Activated B cell treated with CpG ODN at 0.5 μM for 24 hours (primary cell): ENCODE measurements at regions not wholly inside any gene's neighbourhood (a gene's known extent, or its start where the extent isn't known, plus 50 kb on each side); places are given as distances from the start of the nearest gene placed in this dataset.
"Not testable (repeated sequence)": the region's sequence is repeated elsewhere in the genome, so short reads cannot be mapped to it uniquely, and the experiment has no call there.

Source experiments
- ATAC-seq: fragments of 200-7000 bp; cut with Tn5 transposase; one replicate; pipeline ENCODE4 v1.10.0; 2021; ENCODE audit warnings: low read depth, mild to moderate bottlenecking, moderate library complexity
- CTCF ChIA-PET: fragments of 350-600 bp; sonication (Branson Sonifier 250); formaldehyde crosslinking; loops from one replicate; lab custom pipeline; 2021; ENCODE audit warnings: antibody characterized with exemption; lab: Charles Lee
- POLR2A ChIA-PET: fragments of 350-600 bp; sonication (Branson Sonifier 250); formaldehyde crosslinking; loops from one replicate; lab custom pipeline; 2021; ENCODE audit warnings: antibody characterized with exemption; lab: Charles Lee
- DNase-seq: peaks from one replicate; pipeline ENCODE4 v3.0.0; 2022
- H3K27ac Mint-ChIP-seq: one replicate; pipeline ENCODE4 v1.8.0; 2020; ENCODE audit warnings: mixed read lengths
- H3K27me3 Mint-ChIP-seq: one replicate; pipeline ENCODE4 v1.8.0; 2021; ENCODE audit warnings: mixed read lengths
- H3K36me3 Mint-ChIP-seq: one replicate; pipeline ENCODE4 v1.8.0; 2021; ENCODE audit warnings: low read depth, mixed read lengths
- H3K4me1 Mint-ChIP-seq: one replicate; pipeline ENCODE4 v1.8.0; 2021; ENCODE audit warnings: mixed read lengths
- H3K4me3 Mint-ChIP-seq: one replicate; pipeline ENCODE4 v1.8.0; 2020; ENCODE audit warnings: mild to moderate bottlenecking, mixed read lengths
- H3K9me3 Mint-ChIP-seq: one replicate; pipeline ENCODE4 v1.8.0; 2020; ENCODE audit warnings: mixed read lengths
- intact Hi-C: fragments of 100-400 bp; cut with micrococcal nuclease; formaldehyde crosslinking; loops from one replicate; pipeline ENCODE4 v1.15.1; 2024

- H3K27me3 Mint-ChIP-seq, H3K36me3 Mint-ChIP-seq, POLR2A ChIA-PET, H3K27ac Mint-ChIP-seq, ATAC-seq, DNase-seq, H3K4me3 Mint-ChIP-seq, H3K9me3 Mint-ChIP-seq, CTCF ChIA-PET: not testable (repeated sequence)
- intact Hi-C loops = loop anchor here (10.0 kb wide), 1 partner anchor 86 kb away; no protein-coding TSS in a partner anchor
- H3K4me1 Mint-ChIP-seq = peaks cover 25% of the 10 kb centered on the region
Measured at GRCh38 chr1:120941066-120941465, 51.5 kb downstream of the PPIAL4A start.

GRCh38 chr1:120941836-120942217 is 52.3 kb downstream of the PPIAL4A start:
- CTCF ChIA-PET = interaction anchor here (0.8 kb wide), 1 partner anchor 16 kb away, joined by 3 read pairs; no protein-coding TSS in a partner anchor
- Mint-ChIP-seq H3K4me3 (peak overlapping the region; percentile 92), H3K27ac (peak overlapping the region; percentile 100), H3K4me1 (peaks cover 25% of the 10 kb centered on the region)
- H3K36me3 Mint-ChIP-seq, ATAC-seq, DNase-seq, H3K27me3 Mint-ChIP-seq, H3K9me3 Mint-ChIP-seq: not testable (repeated sequence)
- intact Hi-C loops = loop anchor here (10.0 kb wide), 1 partner anchor 87 kb away; no protein-coding TSS in a partner anchor
- POLR2A ChIA-PET = interaction anchor here (1.7 kb wide), 1 partner anchor 91 kb away, joined by 51 read pairs; no protein-coding TSS in a partner anchor

- ATAC-seq (peak; percentile 83), DNase-seq (peak; percentile 72)
- intact Hi-C loops = loop anchor here (10.0 kb wide), 1 partner anchor 88 kb away; no protein-coding TSS in a partner anchor
- H3K36me3 Mint-ChIP-seq, H3K27me3 Mint-ChIP-seq, H3K9me3 Mint-ChIP-seq: not testable (repeated sequence)
- peaks cover 25% of the 10 kb centered on the region for H3K4me1 Mint-ChIP-seq
- CTCF ChIA-PET = interaction anchor here (0.8 kb wide), 1 partner anchor 15 kb away, joined by 3 read pairs; no protein-coding TSS in a partner anchor
- peak overlapping the region; percentile 100 for H3K27ac Mint-ChIP-seq
- H3K4me3 Mint-ChIP-seq = peak overlapping the region; percentile 92
- POLR2A ChIA-PET = interaction anchor here (1.7 kb wide), 1 partner anchor 92 kb away, joined by 51 read pairs; no protein-coding TSS in a partner anchor
Measured at GRCh38 chr1:120942218-120942944, 52.8 kb downstream of the PPIAL4A start.

GRCh38 chr1:120942945-120943319 is 53.4 kb downstream of the PPIAL4A start:
- DNase-seq = not testable (repeated sequence)
- POLR2A ChIA-PET = interaction anchor here (1.7 kb wide), 1 partner anchor 92 kb away, joined by 51 read pairs; no protein-coding TSS in a partner anchor

GRCh38 chr1:120944691-120945090 is 55.1 kb downstream of the PPIAL4A start:
- H3K27me3 Mint-ChIP-seq, H3K4me3 Mint-ChIP-seq, CTCF ChIA-PET, H3K36me3 Mint-ChIP-seq, POLR2A ChIA-PET, H3K27ac Mint-ChIP-seq, H3K9me3 Mint-ChIP-seq, ATAC-seq, DNase-seq: not testable (repeated sequence)
- peaks cover 16% of the 10 kb centered on the region for H3K4me1 Mint-ChIP-seq
- intact Hi-C loops = loop anchor here (10.0 kb wide), 1 partner anchor 90 kb away; no protein-coding TSS in a partner anchor

More at GRCh38 chr1:120942945-120943319, 53.4 kb downstream of the PPIAL4A start:
- ATAC-seq, H3K36me3 Mint-ChIP-seq, H3K9me3 Mint-ChIP-seq, H3K27me3 Mint-ChIP-seq: not testable (repeated sequence)
- Mint-ChIP-seq H3K27ac (peak overlapping the region; percentile 100), H3K4me3 (peak overlapping the region; percentile 92), H3K4me1 (peaks cover 25% of the 10 kb centered on the region)
- CTCF ChIA-PET = interaction anchor here (0.8 kb wide), 1 partner anchor 15 kb away, joined by 3 read pairs; no protein-coding TSS in a partner anchor
- intact Hi-C loops = loop anchor here (10.0 kb wide), 1 partner anchor 88 kb away; no protein-coding TSS in a partner anchor

- H3K9me3 Mint-ChIP-seq, ATAC-seq, H3K27me3 Mint-ChIP-seq, CTCF ChIA-PET, H3K36me3 Mint-ChIP-seq, POLR2A ChIA-PET, H3K27ac Mint-ChIP-seq, DNase-seq, H3K4me3 Mint-ChIP-seq: not testable (repeated sequence)
- peaks cover 15% of the 10 kb centered on the region for H3K4me1 Mint-ChIP-seq
- intact Hi-C loops = loop anchor here (10.0 kb wide), 1 partner anchor 90 kb away; no protein-coding TSS in a partner anchor
Measured at GRCh38 chr1:120945122-120945521, 55.6 kb downstream of the PPIAL4A start.

GRCh38 chr1:120947114-120947513 is 57.5 kb downstream of the PPIAL4A start:
- H3K4me3 Mint-ChIP-seq, POLR2A ChIA-PET, H3K9me3 Mint-ChIP-seq, CTCF ChIA-PET, H3K4me1 Mint-ChIP-seq, H3K27me3 Mint-ChIP-seq, H3K36me3 Mint-ChIP-seq, H3K27ac Mint-ChIP-seq, ATAC-seq, DNase-seq: not testable (repeated sequence)
- intact Hi-C loops = loop anchor here (10.0 kb wide), 1 partner anchor 92 kb away; no protein-coding TSS in a partner anchor

- CTCF ChIA-PET, POLR2A ChIA-PET, DNase-seq, H3K27me3 Mint-ChIP-seq, H3K27ac Mint-ChIP-seq, ATAC-seq, H3K4me1 Mint-ChIP-seq, H3K4me3 Mint-ChIP-seq, H3K9me3 Mint-ChIP-seq: not testable (repeated sequence)
- intact Hi-C loops = loop anchor here (10.0 kb wide), 1 partner anchor 95 kb away; no protein-coding TSS in a partner anchor
- peaks cover 13% of the 10 kb centered on the region for H3K36me3 Mint-ChIP-seq
Measured at GRCh38 chr1:120949724-120950123, 60.2 kb downstream of the PPIAL4A start.

- DNase-seq, intact Hi-C loops, H3K4me1 Mint-ChIP-seq, H3K27ac Mint-ChIP-seq, H3K4me3 Mint-ChIP-seq, H3K9me3 Mint-ChIP-seq, ATAC-seq, POLR2A ChIA-PET, CTCF ChIA-PET, H3K27me3 Mint-ChIP-seq: not testable (repeated sequence)
- peaks cover 18% of the 10 kb centered on the region for H3K36me3 Mint-ChIP-seq
Measured at GRCh38 chr1:120950633-120951032, 61.1 kb downstream of the PPIAL4A start.

- not testable (repeated sequence) for DNase-seq, H3K4me1 Mint-ChIP-seq
Measured at GRCh38 chr1:120951100-120951499, 61.5 kb downstream of the PPIAL4A start.

GRCh38 chr1:120952207-120952870 is 62.8 kb downstream of the PPIAL4A start:
- H3K27ac Mint-ChIP-seq, intact Hi-C loops, H3K4me1 Mint-ChIP-seq, H3K4me3 Mint-ChIP-seq, POLR2A ChIA-PET, ATAC-seq, DNase-seq, H3K27me3 Mint-ChIP-seq, CTCF ChIA-PET, H3K9me3 Mint-ChIP-seq: not testable (repeated sequence)
- peaks cover 18% of the 10 kb centered on the region for H3K36me3 Mint-ChIP-seq

More at GRCh38 chr1:120951100-120951499, 61.5 kb downstream of the PPIAL4A start:
- H3K9me3 Mint-ChIP-seq, POLR2A ChIA-PET, intact Hi-C loops, H3K27ac Mint-ChIP-seq, CTCF ChIA-PET, H3K4me3 Mint-ChIP-seq, ATAC-seq, H3K27me3 Mint-ChIP-seq: not testable (repeated sequence)
- H3K36me3 Mint-ChIP-seq = peaks cover 18% of the 10 kb centered on the region
